Hematopoietic multipotent progenitor cell treated with erythropoietin and hydrocortisone succinate and interleukin-3 and kit ligand, for 17 days (in vitro differentiated cells): ENCODE measurements at regions not wholly inside any gene's neighbourhood (a gene's known extent, or its start where the extent isn't known, plus 50 kb on each side); places are given as distances from the start of the nearest gene placed in this dataset.

Source experiments
- DNase-seq: peaks from one replicate; pipeline ENCODE4 v3.0.0-alpha.2; 2015; ENCODE audit warnings: low spot score

- DNase-seq, result no peak
These were observed 338.6 kb downstream of the FGF9 start for GRCh38 chr13:22009500-22009899.

DNA sequence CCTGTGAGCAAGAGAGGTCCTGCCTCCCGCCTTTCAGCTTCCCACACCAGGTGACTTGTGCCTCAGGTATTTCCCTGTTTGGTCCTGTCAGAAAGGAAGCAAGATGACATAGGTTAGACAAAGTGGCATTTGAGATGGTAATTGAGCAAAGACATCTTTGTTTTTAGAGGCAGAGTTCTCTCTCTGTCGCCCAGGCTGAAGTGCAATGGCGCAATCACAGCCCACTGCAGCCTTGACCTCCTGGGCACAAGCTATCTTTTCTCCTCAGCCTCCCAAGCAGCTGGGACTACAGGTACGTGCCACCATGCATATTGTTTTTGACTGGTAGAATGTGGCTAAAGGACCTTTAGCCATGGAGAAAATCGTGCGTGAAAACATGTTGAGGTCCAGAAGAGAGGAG, 339.1 kb downstream of the FGF9 start:
- DNase-seq, result no peak

- no peak for DNase-seq
These were observed 341.8 kb downstream of the FGF9 start for GRCh38 chr13:22012686-22013085.

GRCh38 chr13:22014469-22014868, 343.6 kb downstream of the FGF9 start:
- no peak for DNase-seq

DNA sequence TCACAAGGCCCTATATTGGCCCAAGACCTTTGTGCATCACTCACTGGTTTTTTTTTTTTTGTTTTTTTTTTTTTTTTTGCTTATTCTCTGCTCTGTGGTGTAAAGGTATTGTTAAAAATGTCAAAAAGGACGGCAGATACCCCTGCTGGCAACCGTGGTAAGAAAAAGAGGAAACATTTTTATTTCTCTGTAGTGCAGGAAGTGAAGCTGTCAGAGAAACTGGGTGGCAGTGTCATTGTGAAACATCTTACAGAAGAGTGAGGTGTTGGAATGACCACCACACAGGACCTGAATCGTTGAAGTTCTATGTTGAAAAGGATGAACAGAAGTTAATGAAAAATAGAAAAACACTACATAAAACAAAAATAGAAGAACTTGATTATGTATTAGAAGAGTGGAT, 346.4 kb downstream of the FGF9 start:
- no peak for DNase-seq

GRCh38 chr13:22018076-22018835, 347.4 kb downstream of the FGF9 start:
- DNase-seq, result no peak

- DNase-seq, result no peak
These were observed 347.9 kb downstream of the FGF9 start for GRCh38 chr13:22018836-22019210.

DNA sequence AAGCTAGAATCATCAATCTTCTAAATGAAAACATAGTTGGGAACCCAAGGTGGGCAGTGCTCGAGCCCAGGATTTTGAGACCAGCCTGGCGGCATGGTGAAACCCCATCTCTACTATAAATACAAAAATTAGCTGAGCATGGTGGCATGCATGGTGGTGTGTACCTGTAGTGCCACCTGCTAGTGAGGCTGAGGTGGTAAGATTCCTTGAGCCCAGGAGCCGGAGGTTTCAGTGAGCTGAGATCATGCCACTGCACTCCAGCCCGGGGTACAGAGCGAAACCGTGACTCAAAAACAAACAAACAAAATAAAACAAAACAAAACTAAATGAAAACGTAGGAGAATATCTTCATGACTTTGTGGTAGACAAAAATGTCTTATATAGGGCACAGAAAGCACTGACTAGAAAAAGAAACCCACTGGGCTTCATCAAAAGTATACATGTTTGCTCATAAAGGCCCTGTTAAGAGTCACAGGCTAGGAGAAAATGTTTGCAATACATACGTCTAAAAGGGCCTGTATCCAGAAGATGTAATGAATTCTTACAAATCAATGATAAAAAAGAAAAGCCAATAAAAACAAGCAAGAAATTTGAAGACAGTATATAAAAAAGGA, 353.6 kb downstream of the FGF9 start:
- no peak for DNase-seq

DNA sequence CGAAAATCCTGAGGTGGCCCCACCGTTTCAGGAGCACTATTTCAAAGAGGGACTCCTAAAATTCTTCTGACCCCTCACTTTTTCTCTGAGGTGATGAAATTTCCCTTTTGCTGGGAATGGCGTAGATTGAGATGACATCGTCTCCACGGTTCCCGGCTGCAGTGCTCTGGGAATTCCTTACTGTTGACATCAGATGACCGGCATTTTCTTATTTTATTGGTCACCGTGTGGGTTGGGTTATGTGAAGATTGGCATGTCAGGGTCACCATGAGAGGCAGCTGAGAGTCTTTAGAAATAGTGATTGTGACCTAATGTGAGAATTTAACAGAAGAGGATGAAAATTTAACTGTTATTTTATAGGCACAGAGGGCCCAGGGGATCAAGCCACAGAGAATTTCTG, 356.7 kb downstream of the FGF9 start:
- no peak for DNase-seq

- no peak for DNase-seq
These were observed 358.0 kb downstream of the FGF9 start for GRCh38 chr13:22028831-22029230.

DNA sequence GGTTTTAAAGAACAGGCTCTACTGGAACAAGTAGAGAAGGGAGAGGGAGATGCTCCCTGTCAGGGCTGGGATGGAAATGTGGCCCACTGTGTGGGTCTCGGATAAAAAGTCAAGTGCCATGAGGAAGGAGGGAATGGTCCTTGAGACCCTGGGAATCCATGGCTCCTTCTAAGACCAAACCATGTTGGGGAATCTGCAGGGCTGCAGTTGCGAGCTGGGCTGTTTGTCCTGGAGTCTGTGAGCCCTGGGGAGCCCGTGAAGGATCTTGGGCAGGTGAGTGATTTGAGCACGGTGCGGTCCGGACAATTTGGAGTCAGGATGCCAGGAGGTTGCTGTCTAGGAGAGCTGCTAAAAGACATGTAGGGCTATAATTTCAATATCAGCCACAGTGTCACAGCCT, 359.4 kb downstream of the FGF9 start:
- no peak for DNase-seq

GRCh38 chr13:22031702-22032286, 360.9 kb downstream of the FGF9 start:
- no peak for DNase-seq

- DNase-seq, result no peak
These were observed 362.0 kb downstream of the FGF9 start for GRCh38 chr13:22032905-22033304.

GRCh38 chr13:22039961-22040360, 369.1 kb downstream of the FGF9 start:
- no peak for DNase-seq

- DNase-seq, result no peak
These were observed 370.0 kb downstream of the FGF9 start for GRCh38 chr13:22040810-22041364.

DNA sequence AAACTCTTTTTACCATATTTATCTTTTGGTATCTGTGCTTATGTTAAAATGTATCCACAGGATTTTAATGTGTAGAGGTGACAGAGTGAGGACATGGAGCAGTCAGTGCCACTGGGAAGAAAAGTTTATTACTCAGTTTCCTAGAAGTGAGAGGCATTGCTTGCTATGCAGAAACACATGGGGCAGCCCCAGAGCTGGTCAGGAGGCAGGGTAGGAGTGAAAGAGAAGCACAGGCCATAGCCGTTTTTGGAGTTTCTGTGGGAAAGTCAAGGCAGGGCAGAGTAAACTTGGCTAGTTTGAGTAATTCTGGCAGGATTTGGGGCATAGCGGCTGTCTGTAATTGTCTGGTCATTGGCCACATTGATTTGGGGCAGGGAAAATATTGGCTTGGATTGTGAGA, 370.9 kb downstream of the FGF9 start:
- DNase-seq, result no peak

DNA sequence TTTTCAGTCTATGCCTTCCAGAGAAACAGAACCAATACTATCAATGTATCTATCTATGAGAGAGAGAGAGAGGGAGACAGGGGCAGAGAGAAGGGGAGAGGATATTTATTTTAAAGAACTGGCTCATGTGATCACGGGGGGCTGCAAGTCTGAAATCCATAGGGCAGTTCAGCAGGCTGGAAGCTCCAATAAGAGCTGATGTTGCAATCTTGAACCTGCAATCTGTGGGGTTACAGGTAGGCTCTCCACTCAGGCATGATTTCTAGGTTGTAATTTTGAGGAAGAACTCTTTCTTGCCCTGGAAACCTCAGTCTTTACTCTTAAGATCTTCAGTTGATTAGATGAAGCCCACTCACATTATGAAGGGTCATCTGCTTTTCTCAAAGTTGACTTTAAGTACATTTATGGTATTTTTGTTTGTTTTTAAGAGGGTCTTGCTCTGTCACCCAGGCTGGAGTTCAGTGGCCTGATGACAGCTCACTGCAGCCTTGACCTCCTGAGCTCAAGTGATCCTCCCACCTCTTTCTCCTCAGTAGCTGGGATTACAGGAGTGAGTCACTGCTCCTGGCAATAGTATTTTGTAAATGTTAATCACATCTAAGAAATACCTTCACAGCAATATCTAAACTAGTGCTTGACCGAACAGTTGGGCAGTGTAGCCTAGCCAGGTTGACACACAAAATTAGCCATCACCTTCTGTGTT, 376.4 kb downstream of the FGF9 start:
- DNase-seq, result no peak

- no peak for DNase-seq
These were observed 376.9 kb downstream of the FGF9 start for GRCh38 chr13:22047785-22048104.

GRCh38 chr13:22049384-22049783, 378.5 kb downstream of the FGF9 start:
- DNase-seq, result no peak

DNA sequence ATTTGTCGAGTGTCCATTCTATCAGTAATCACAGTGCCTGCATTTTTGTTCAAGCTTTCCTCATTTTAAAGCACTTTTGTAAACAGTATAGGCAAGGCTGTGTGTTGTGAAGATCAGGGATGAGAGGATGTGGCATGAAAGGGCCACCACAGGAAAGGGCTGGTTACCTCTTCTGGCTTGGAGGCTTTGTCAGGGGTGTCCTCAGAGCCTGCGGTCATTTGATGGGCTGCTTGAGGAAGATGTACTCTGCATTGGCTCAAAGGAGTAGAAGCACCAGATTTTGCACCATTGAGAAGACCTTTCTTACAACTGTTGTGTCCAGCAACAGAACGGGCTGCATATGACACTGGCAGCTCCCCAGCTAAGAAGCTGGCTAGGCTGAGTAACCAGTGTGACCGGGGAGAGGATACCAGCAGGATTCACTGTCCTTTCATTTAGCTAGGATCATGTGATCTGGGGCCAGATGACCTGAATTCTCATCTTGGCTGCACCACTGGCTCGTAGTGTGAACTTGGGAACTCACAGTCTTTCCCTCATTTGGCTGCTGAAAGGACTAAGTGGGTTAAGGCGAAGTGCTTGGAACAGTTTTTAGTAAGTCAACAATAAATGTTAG, 380.2 kb downstream of the FGF9 start:
- DNase-seq, result no peak

GRCh38 chr13:22053053-22053452, 382.2 kb downstream of the FGF9 start:
- DNase-seq, result no peak

GRCh38 chr13:22055259-22055658, 384.4 kb downstream of the FGF9 start:
- no peak for DNase-seq
